ENCODE measurements at regions not wholly inside any gene's neighbourhood (a gene's known extent, or its start where the extent isn't known, plus 50 kb on each side); places are given as distances from the start of the nearest gene placed in this dataset.
"Not testable (repeated sequence)": the region's sequence is repeated elsewhere in the genome, so short reads cannot be mapped to it uniquely, and the experiment has no call there.

DNA sequence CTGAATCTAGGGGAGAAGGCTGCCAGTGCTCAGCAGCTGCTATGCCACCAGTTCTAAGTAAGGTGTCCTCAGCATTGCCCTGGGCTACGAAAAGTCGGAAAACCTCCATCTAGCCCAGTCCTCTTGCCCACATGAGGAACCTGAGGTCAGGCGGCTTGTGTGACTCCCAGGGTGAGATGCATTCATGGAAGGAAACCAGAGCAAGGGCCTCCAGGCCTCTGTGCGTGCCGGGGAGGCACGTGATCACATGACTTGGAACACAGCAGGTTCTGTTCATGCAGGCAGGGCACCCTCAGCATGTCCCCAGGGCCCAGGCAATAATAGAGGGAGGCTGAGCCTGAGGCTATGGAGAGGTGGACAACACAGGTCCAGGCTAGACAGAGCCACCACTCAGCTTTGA is 312.5 kb upstream of the DUSP10 start:
- DNase-seq, result no peak

- no peak for DNase-seq
These were observed 312.0 kb upstream of the DUSP10 start for GRCh38 chr1:222053790-222054294.

DNA sequence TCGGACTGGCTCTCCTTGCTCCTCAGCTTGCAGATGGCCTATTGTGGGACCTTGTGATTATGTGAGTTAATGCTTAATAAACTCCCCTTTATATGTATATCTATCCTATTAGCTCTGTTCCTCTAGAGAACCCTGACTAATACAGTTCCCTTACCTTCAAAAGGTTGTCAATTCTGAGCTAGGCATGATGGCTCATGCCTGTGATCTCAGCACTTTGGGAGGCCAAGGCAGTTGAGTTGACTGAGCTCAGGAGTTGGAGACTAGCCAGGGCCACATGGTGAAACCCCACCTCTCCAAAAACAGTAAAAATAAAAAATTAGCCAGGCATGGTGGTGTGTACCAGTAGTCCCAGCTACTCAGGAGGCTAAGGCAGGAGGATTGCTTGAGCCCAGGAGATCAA is 309.4 kb upstream of the DUSP10 start:
- DNase-seq, result not testable (repeated sequence)

GRCh38 chr1:222049661-222050060 is 307.8 kb upstream of the DUSP10 start:
- not testable (repeated sequence) for DNase-seq

DNA sequence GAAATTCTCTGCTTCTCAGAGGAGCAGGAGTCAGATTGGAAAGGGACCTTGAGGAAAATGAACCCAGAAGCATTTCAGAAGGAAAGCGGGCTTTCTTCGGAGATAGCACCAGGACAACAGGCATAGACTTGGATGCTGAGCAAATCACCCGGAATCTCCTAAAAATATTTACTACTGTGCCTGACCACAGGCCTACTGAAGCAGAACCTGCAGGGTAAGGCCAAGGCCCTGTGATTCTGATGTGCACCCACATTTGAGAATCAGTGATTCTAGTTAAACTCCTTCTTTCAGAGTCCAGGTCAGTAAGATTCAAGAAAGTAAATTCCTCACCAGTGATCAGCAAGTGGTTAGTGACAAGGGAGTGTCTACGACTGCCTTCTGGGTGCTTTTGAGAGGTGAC is 307.3 kb upstream of the DUSP10 start:
- no peak for DNase-seq

DNA sequence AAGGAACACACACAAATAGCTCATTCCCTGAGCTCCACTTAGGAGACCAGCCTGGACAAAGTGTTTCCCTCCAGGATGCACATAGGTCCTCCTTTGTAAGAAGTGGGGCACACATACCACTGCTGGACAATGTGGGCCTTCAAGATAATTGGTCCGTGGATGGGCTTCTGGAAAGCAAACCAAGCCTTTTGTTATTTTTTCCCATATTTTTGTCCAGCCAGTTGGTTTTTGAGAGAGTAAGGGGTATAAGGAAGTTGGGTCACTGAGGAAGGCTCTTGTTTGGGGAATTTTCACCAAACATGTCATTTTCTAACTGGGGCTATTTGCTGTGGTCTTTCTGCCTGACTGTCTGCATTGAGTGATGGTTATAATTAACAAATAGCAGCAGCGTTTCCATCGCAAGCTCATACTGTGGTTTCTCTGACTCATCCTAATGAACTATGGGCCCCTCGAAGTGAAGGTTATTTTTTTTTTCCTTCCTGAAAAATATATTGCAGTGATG is 306.3 kb upstream of the DUSP10 start:
- DNase-seq, result no peak

GRCh38 chr1:222047366-222047765 is 305.5 kb upstream of the DUSP10 start:
- DNase-seq, result no peak

DNA sequence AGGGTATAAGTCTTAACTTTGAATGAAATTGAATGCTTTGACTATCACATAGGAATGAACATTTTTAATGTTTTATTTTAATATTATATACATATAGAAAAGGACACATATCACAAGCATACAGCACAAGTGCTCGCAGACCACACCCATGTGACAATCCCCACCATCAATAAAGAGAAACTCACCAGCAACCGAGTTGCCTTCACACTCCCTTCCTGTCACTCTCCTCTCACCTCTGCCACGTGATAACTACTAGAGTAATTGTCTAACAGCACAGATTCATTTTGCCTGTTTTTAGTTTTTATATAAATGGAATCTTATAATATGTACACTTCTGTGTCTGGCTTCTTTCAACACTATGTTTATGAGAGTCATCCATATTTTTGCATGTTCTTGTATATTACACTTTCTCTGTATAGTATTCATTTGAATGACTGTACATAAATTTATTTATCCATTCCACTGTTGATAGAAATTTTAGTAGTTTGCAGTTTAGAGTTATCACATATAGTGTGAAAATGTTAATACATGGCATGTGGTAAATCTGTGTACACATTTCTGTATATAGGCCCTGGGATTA is 304.9 kb upstream of the DUSP10 start:
- DNase-seq, result no peak

GRCh38 chr1:222045786-222046185 is 303.9 kb upstream of the DUSP10 start:
- DNase-seq, result no peak

DNA sequence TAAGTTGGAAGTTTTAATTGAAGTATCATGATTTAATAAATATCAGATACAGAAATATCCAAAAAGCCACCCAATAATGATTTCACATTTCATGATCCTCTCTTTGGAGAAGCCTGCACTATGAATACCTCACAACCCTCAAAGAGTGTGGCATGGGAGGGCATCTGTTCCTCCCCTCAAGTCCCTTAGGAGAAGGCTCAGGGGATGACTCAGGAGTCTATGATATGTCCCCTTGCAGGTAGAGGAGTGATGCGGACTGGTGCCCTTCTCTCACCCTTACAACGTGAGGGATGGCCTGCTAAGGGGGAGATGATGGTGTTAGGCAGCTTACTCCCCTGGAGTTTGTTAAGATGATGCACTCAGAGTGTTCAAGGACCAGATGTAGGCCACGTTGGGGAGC is 303.3 kb upstream of the DUSP10 start:
- DNase-seq, result no peak

DNA sequence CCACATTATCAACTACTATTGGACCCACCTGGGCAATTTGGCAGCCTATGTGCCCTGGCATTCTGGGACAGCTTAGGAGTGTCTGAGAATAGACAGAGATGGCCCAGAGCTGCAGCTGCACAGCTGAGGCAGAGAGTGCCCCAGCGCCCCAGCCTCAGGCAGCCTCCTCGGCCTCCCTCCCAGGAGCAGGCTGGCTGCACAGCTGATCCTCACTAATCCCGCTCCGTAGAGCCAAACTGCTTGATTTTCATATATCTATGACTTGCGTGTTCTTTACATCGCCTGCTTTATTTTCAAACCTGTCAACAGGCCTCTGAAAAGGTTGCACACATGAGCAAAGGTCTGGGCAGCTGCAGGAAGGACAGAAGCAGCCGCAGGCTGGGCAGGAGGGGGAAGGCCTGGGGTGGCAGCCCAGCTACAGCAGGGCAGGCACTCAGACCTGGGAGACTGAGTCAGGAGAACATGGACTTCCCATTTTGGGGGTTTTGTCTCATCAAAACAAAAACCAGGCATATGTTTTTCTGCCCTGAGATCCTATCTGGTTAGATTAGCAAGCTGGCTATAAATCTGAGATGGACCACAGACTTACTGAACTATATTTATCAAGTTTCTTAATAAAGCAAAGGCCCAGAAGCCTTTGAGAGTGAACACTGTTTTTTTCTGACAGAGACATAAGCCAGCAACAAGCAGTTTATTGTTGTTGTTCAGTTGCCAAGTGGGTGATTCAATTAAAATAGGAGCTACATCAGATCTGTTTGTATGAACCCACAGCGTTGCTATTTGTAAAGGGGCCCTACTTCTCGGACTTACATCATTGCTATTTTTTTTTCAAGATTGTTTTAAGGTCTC is 301.8 kb upstream of the DUSP10 start:
- DNase-seq, result no peak

DNA sequence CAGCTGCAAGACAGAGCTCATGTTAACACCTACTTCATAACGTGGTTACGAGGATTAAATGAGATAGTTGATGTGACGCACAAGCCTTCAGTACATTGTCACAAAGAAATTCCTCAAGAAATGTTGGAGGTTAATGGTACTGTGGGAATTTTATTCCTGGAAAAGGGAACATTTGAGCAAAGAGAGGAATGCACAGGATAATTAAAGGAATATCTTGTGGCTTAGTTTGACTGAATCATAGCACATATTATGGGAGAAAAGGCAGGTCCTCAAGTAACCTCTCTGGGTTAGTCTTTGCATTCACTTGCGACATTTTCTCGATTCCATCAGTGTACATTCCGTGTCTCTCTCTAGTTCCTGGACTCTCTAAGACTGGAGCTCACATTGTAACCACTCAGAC is 300.2 kb upstream of the DUSP10 start:
- no peak for DNase-seq

DNA sequence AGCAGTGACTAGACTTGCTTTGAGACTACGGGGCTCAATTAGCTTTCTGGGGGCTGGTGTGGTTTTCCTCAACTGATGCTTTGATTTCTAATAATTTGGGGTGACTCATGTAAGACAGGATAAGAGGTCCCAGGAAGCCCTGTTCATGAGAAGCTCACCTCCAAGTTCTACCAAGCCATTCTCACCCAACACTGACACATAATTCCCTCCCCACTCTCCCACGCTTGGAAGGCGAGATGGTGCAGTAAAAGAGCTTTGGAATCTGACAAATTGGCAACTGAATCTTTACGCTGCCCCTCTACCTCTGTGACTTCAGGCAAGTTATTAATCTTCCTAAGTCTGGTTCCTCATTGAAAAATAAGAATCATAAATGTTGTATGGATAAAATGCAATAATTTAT is 299.1 kb upstream of the DUSP10 start:
- no peak for DNase-seq

DNA sequence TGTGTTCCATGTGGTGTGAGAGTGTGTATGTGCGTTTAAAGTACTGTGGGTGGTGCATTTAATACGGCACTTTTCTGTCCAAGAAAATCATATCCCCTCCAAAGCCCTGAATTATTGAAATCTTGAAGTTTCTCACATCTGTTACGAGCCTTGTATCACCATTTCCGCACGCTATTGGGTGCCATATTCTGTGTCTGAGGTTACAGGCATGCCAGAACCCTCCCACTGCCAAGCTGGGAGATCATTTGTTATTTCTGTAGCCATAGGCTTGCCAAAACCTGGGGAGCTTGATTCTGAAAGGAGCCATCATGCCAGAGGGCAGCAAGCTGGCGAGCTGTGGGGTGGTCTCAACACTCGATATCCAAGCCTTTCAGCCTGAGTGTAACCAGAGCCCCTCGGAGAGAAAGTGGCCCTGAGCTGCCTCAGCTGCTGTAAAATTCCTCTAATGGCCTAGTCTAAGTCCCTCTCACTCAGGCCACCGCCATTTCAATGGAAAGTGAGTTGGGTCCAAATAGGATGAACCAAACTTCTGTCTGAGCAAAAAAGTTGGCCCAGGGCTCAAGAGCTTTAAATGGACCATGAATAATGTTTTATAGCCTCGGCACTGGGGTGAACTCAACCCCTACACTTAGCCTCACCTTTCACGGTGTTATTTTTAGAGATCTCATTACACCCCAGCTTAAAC is 298.4 kb upstream of the DUSP10 start:
- no peak for DNase-seq

DNA sequence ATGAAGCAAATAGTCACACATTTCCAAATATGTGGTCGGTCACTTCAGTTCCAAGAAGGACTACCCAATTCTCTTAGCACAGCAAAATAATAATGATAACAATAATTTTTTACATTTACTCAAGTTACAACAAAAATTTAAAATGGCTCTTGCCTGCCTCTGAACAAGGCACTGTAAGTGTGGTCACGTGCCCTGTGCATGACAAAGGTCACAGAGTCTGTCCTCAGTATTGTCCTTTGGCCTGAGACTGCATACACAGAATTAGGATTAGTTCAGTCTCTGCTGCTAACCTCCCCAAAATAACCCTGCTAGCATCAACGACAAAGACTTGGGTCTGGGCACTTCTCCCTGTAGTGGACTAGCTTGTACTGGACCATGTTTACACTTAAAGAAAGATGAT is 297.1 kb upstream of the DUSP10 start:
- no peak for DNase-seq

DNA sequence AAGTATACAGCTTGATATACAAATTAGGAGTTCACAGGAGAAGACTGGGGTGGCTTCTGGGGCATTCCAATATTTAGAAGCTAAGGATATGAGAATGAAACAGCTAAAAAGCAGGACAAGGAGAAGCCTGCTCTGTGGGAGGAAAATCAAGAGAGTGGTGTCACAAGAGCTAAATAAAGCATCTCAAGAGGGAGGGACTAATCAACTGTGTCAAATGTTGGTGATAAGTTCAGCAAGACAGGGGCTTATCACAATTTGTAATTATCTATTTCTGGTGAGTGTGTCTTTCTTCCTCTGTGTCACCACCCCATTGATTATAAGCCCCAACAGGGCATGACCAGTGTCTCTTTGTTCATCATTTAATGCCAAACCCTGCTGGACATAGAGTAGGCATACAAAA is 295.8 kb upstream of the DUSP10 start:
- DNase-seq, result no peak

GRCh38 chr1:222034790-222035189 is 292.9 kb upstream of the DUSP10 start:
- DNase-seq, result no peak

DNA sequence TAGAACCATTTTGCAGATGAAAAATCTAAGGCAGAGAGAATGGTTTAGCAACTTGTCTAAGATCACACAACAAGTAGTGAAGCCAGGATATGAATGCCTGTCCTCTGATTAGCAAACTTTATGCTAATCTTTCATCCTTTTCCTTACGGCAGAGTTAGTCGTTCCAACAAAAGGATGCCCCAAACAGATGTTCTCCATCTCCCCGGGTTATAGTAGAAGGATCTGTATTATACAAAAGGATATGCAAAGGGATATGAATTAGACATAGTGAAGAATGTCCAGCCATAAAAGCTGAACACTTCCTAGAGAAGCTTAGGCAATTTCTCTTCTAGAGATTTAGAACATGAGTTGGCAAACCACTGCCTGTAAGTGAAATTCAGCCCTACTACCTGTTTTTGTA is 291.6 kb upstream of the DUSP10 start:
- DNase-seq, result no peak

DNA sequence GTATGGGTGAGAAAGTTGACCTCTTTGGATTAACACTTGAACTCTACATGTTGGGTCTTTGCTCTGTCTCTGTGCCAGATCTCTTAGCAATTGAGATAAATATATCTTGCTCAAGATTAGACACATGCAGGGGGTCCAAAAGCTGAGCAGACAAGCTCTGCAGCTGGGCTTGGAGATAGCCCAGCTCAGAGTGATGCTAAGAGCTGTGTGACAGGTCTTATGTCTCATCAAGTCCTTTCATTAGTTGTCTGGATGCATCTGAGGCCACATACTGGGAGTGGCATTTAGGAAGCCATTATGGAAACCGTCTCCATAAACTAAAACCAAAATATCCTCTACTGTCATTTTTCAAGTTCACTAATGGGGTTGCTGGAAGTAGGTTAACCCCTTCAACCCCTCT is 289.4 kb upstream of the DUSP10 start:
- DNase-seq, result no peak

DNA sequence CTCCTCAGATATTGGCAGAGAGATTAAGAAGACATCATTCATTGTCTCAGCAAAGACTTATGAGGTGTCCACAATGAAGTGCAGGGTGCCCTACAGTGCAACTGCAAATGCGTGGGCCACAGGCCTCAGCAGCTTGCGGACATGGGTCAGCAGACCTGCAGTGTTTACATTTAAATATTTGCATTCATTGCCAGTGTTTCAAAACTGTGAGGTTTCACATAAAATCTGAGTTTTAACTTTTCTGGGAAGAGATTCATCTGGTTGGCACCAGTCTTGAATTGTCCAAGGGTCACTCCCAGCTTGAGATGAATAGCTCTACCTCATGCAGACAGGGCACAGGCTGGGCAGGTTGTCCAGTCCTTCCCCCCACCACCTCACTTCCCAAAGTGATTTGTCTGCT is 286.8 kb upstream of the DUSP10 start:
- DNase-seq, result no peak

DNA sequence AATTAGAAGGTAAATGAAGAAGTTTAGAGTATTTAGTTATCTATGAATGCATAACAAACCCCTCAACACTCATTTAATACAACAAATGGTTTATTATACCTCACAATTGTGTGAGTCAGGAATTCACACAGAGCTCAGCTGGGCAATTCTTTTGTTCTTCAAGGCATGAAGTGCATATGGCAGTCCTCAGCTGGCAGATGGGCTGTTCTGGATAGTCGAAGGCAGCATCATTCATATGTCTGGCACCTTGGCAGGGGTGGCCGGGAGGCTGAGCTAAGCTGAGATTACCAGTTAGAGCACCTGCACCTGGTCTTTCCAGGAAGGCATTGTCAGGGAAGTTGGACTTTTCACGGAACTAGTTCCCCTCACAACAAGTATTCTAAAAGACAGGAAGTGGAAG is 286.2 kb upstream of the DUSP10 start:
- DNase-seq, result no peak

- no peak for DNase-seq
These were observed 284.4 kb upstream of the DUSP10 start for GRCh38 chr1:222026280-222026679.

- DNase-seq, result no peak
These were observed 281.1 kb upstream of the DUSP10 start for GRCh38 chr1:222023025-222023424.

GRCh38 chr1:222021129-222021528 is 279.2 kb upstream of the DUSP10 start:
- no peak for DNase-seq
